ENCODE measurements at regions not wholly inside any gene's neighbourhood (a gene's known extent, or its start where the extent isn't known, plus 50 kb on each side); places are given as distances from the start of the nearest gene placed in this dataset.
"Not testable (repeated sequence)": the region's sequence is repeated elsewhere in the genome, so short reads cannot be mapped to it uniquely, and the experiment has no call there.

DNA sequence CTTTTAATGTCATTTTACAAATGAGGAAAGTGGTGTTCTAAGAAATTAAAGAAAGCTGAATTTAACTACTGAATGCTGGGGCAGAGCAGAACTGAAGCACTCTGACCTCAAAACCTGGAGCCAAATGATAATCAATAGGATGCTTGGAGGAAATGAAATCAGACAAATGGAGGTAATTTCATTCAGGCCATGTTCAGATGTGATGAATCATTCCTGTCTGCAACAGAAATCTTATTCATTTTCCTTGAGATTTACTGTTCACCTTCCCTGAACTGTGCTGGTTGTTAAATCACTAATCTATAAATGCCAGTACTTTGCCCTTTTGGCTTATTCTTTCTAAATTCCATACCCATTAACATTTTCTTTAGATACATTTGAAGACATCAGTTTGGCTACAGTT, 85.6 kb upstream of the SNX7 start:
- no peak for DNase-seq (ENCODE audit: low spot score)
- in situ Hi-C loops (cut with MboI; ENCODE audit: low sequenced_read_pairs, unreplicated experiment), result no loop called here
- TF ChIP-seq, protein P1, sequence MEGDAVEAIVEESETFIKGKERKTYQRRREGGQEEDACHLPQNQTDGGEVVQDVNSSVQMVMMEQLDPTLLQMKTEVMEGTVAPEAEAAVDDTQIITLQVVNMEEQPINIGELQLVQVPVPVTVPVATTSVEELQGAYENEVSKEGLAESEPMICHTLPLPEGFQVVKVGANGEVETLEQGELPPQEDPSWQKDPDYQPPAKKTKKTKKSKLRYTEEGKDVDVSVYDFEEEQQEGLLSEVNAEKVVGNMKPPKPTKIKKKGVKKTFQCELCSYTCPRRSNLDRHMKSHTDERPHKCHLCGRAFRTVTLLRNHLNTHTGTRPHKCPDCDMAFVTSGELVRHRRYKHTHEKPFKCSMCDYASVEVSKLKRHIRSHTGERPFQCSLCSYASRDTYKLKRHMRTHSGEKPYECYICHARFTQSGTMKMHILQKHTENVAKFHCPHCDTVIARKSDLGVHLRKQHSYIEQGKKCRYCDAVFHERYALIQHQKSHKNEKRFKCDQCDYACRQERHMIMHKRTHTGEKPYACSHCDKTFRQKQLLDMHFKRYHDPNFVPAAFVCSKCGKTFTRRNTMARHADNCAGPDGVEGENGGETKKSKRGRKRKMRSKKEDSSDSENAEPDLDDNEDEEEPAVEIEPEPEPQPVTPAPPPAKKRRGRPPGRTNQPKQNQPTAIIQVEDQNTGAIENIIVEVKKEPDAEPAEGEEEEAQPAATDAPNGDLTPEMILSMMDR (IDR thresholded peaks at IDR 0.05; ENCODE audit: borderline replicate concordance, control extremely low read depth, extremely low read depth, insufficient read depth, missing control alignments), result no peak

DNA sequence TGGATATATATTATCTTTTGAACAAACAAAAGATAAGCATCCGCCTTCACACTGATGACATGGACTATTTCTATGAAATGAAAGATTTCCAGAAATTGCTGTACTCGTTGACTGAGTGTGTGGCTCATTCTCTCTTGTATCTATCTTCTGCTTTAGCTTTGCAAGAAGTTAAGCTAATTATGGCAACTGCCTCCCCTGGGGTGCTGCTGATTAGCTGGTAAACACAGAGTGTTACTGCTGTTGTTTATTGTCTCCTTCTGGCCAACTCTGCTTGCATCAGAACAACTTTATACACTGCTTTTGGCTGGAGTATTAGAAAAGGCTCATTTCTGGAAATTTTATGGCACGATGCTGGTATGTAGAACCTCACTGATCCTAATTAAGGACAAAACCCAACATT, 95.6 kb upstream of the SNX7 start:
- in situ Hi-C loops (cut with MboI; ENCODE audit: low sequenced_read_pairs, unreplicated experiment), result no loop called here
- DNase-seq (ENCODE audit: low spot score), result no peak
- TF ChIP-seq, protein P1 (IDR thresholded peaks at IDR 0.05; ENCODE audit: borderline replicate concordance, control extremely low read depth, extremely low read depth, insufficient read depth, missing control alignments), result no peak

DNA sequence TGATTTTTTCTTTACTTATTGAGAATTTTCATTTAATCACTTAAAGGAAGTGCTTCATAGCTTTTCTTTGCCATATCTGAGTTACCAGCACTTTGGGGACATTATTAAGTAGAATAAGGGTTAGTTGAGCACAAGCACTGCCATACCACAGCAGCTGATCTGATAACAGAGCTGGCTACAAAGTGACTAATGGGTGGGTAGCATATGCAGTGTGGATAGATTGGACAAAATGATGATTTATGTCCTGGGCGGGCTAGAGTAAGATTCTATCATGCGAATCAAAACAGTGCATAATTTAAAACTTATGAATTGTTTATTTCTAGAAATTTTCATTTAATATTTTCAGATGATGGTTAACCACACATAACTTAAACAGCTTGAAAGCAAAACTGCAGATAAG, 102.2 kb upstream of the SNX7 start:
- no peak for DNase-seq (ENCODE audit: low spot score)
- in situ Hi-C loops (cut with MboI; ENCODE audit: low sequenced_read_pairs, unreplicated experiment), result no loop called here

DNA sequence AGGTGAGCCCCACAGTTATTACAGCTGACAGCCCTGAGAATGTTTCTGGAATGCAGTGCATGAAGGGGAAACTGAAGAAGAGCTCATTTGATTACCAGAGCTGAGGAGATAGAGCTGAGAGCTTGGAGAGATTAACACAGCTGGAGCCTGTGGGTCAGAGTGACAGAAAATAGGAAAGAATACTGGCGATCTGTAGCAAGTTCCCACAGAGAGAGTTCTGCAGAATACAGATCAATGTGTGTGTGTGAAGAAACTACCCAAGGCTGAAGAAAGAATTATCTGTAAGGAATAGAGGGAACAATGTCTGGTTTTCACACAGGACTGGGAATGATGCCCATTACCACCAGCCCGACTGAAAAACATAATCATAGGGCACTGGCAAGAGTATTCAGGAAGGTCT, 103.6 kb upstream of the SNX7 start:
- in situ Hi-C loops (cut with MboI; ENCODE audit: low sequenced_read_pairs, unreplicated experiment), result no loop called here
- TF ChIP-seq, protein P1 (IDR thresholded peaks at IDR 0.05; ENCODE audit: borderline replicate concordance, control extremely low read depth, extremely low read depth, insufficient read depth, missing control alignments), result no peak
- DNase-seq (ENCODE audit: low spot score), result no peak

More for the DNA sequence above, 102.2 kb upstream of the SNX7 start:
- TF ChIP-seq, protein P1 (IDR thresholded peaks at IDR 0.05; ENCODE audit: borderline replicate concordance, control extremely low read depth, extremely low read depth, insufficient read depth, missing control alignments), result no peak

DNA sequence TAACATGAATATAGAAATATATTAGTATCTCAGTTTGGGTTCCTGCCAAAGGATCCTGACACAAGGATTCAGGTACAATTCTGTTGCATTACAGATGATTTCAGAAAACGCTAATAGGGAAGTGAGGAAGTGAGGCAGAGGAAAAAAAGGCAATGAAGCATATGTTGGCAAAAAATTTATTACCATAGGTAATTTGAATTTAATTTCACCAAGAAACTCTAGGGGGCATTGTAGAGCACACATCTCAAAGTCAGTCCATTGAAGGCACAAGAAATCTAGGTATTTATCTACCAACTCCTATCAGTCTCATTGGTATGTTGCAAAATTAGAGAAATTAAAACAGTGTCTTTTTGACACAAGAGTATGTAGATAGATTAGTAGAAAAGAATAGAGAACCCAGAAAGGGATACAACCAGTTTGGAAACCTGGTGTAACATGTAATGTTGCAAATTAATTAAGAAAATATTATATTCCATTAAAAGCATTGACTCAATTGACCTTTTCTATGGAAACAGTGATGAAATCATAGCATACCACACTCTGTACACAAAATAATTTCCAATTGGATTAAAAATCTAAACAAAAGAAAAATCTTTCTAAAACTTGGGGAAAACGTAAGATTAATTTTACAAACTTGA, 104.9 kb upstream of the SNX7 start:
- in situ Hi-C loops (cut with MboI; ENCODE audit: low sequenced_read_pairs, unreplicated experiment), result no loop called here
- TF ChIP-seq, protein P1 (IDR thresholded peaks at IDR 0.05; ENCODE audit: borderline replicate concordance, control extremely low read depth, extremely low read depth, insufficient read depth, missing control alignments), result peak; percentile 15

DNA sequence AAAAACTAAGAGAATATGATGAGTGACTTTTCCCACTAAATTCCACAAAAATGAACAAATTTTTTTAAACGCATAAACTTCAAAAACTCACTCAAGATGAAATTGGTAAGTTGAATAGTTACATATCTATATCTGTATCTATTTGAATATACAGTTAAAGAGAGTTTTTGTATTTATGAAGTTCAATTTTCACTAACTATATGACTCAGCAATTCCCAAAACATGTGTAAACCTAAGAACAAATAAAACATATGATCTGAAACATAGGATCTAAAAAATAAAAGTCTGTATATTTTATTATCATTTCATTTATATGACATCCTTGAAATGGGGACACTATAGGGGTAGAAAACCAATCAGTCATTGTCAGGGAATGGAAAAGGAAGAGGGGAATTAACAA, 105.7 kb upstream of the SNX7 start:
- TF ChIP-seq, protein P1 (IDR thresholded peaks at IDR 0.05; ENCODE audit: borderline replicate concordance, control extremely low read depth, extremely low read depth, insufficient read depth, missing control alignments), result no peak
- DNase-seq (ENCODE audit: low spot score), result no peak
- in situ Hi-C loops (cut with MboI; ENCODE audit: low sequenced_read_pairs, unreplicated experiment), result no loop called here

More for the DNA sequence above, 104.9 kb upstream of the SNX7 start:
- no peak for DNase-seq (ENCODE audit: low spot score)

DNA sequence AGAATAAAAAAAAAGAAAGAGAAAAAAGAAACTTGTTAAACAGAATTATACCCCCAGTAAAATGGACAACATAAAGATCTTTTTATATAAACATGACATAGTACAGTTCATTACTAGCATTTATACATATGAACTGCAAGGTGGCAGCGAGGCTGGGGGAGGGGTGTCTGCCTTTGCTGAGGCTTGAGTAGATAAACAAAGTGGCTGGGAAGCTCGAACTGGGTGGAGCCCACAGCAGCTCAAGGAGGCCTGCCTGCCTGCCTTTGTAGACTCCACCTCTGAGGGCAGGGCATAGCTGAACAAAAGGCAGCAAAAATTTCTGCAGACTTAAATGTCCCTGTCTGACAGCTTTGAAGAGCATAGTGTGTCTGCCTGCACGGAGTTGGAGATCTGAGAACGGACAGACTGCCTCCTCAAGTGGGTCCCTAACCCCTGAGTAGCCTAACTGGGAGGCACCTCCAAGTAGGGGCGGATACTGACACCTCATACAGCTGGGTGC, 108.9 kb upstream of the SNX7 start:
- DNase-seq (ENCODE audit: low spot score); in situ Hi-C loops (cut with MboI; ENCODE audit: low sequenced_read_pairs, unreplicated experiment): not testable (repeated sequence)

All from GM13976 (cell line).